IMR-90 (cell line): ENCODE measurements at regions not wholly inside any gene's neighbourhood (a gene's known extent, or its start where the extent isn't known, plus 50 kb on each side); places are given as distances from the start of the nearest gene placed in this dataset.

Source experiments
- ATAC-seq: fragments of 200-7000 bp; cut with Tn5 transposase; 2 replicates; pipeline ENCODE4 v1.9.1; 2020; ENCODE audit warnings: low read depth, mild to moderate bottlenecking, moderate library complexity
- BruUV-seq: library from RNA; stranded (reverse); fragments of 400-500 nt; replicated peaks from 2 replicates; lab custom pipeline; 2021; lab: Mats Ljungman, UMichigan
- CTCF ChIA-PET: fragments of 300-600 bp; formaldehyde crosslinking; extraction: SDS; loops from one replicate; lab custom pipeline; 2021; ENCODE audit warnings: antibody characterized with exemption; lab: Yijun Ruan, JAX
- POLR2A ChIA-PET: fragments of 300-600 bp; sonication (Branson Sonifier 250); formaldehyde crosslinking; loops from one replicate; lab custom pipeline; 2022; ENCODE audit warnings: antibody characterized with exemption; ENCODE audit not compliant: unreplicated experiment; lab: Charles Lee
- DNase-seq: peaks from one replicate; pipeline ENCODE4 v3.0.0; 2013
- H2AFZ ChIP-seq: replicated peaks from 2 replicates; pipeline ENCODE3; 2013; ENCODE audit warnings: low read length, mild to moderate bottlenecking; ENCODE audit not compliant: poor library complexity
- H2AK5ac ChIP-seq: 2 replicates; pipeline ENCODE4 v1.6.1; 2013; ENCODE audit warnings: low read depth, low read length, inconsistent platforms
- H2AK9ac ChIP-seq: replicated peaks from 2 replicates; pipeline ENCODE3; 2013; ENCODE audit warnings: mild to moderate bottlenecking, low read depth, low read length, moderate library complexity; ENCODE audit not compliant: poor library complexity
- H2BK120ac ChIP-seq: 2 replicates; pipeline ENCODE4 v1.6.1; 2013; ENCODE audit warnings: low read depth, low read length, inconsistent platforms
- H2BK15ac ChIP-seq: 3 replicates; pipeline ENCODE4 v1.6.1; 2013; ENCODE audit warnings: low read depth, low read length, inconsistent platforms
- H2BK20ac ChIP-seq: 2 replicates; pipeline ENCODE4 v1.6.1; 2013; ENCODE audit warnings: low read depth, mild to moderate bottlenecking, inconsistent platforms, low read length, moderate library complexity
- H2BK5ac ChIP-seq: 2 replicates; pipeline ENCODE4 v1.6.1; 2013; ENCODE audit warnings: mild to moderate bottlenecking, low read depth, low read length, inconsistent platforms; ENCODE audit not compliant: poor library complexity, severe bottlenecking
- H3K14ac ChIP-seq: replicated peaks from 2 replicates; pipeline ENCODE4 v1.6.1; 2013; ENCODE audit warnings: low read depth, low read length, inconsistent platforms
- H3K18ac ChIP-seq: 2 replicates; pipeline ENCODE4 v1.6.1; 2013; ENCODE audit warnings: low read depth, low read length, control low read depth
- H3K23ac ChIP-seq: 2 replicates; pipeline ENCODE4 v1.6.1; 2013; ENCODE audit warnings: low read depth, low read length, inconsistent platforms
- H3K27ac ChIP-seq: 2 replicates; pipeline ENCODE4 v1.5.1; 2013; ENCODE audit warnings: mild to moderate bottlenecking, control low read depth, low read length; ENCODE audit not compliant: insufficient read depth
- H3K27me3 ChIP-seq: 2 replicates; pipeline ENCODE4 v1.6.1; 2013; ENCODE audit warnings: low read length; ENCODE audit not compliant: control insufficient read depth, insufficient read depth
- H3K36me3 ChIP-seq: 2 replicates; pipeline ENCODE4 v1.6.1; 2013; ENCODE audit warnings: low read length, mixed read lengths; ENCODE audit not compliant: control insufficient read depth, insufficient read depth
- H3K4ac ChIP-seq: 2 replicates; pipeline ENCODE4 v1.6.1; 2013; ENCODE audit warnings: low read depth, low read length, inconsistent platforms
- H3K4me1 ChIP-seq: 2 replicates; pipeline ENCODE4 v1.6.1; 2013; ENCODE audit warnings: low read length, mixed read lengths; ENCODE audit not compliant: control insufficient read depth, insufficient read depth
- H3K4me2 ChIP-seq: 2 replicates; pipeline ENCODE4 v1.6.1; 2013; ENCODE audit warnings: low read depth, mild to moderate bottlenecking, control low read depth, low read length, moderate library complexity
- H3K4me3 ChIP-seq: 2 replicates; pipeline ENCODE4 v1.5.1; 2013; ENCODE audit warnings: low read depth, mild to moderate bottlenecking, control low read depth, low read length, moderate library complexity; ENCODE audit not compliant: insufficient read depth
- H3K56ac ChIP-seq: 2 replicates; pipeline ENCODE4 v1.6.1; 2013; ENCODE audit warnings: low read length, inconsistent platforms; ENCODE audit not compliant: insufficient read depth; ENCODE audit errors: extremely low read depth
- H3K79me1 ChIP-seq, 2 experiments: 2 replicates each; pipeline ENCODE4 v1.6.1; 2013; ENCODE audit warnings: low read length in 2 of 2, inconsistent platforms in 1 of 2, low read depth in 1 of 2
- H3K9ac ChIP-seq: 2 replicates; pipeline ENCODE4 v1.6.1; 2013; ENCODE audit warnings: low read depth, low read length, control low read depth
- H3K9me1 ChIP-seq: 2 replicates; pipeline ENCODE4 v1.6.1; 2013; ENCODE audit warnings: low read length, inconsistent platforms; ENCODE audit not compliant: insufficient read depth
- H3K9me3 ChIP-seq: 2 replicates; pipeline ENCODE4 v1.6.1; 2013; ENCODE audit warnings: low read length; ENCODE audit not compliant: control insufficient read depth, insufficient read depth
- H4K20me1 ChIP-seq: 2 replicates; pipeline ENCODE4 v1.6.1; 2013; ENCODE audit warnings: low read length, inconsistent platforms; ENCODE audit not compliant: insufficient read depth
- H4K5ac ChIP-seq: 2 replicates; pipeline ENCODE4 v1.6.1; 2013; ENCODE audit warnings: mild to moderate bottlenecking, low read depth, low read length, control low read depth
- H4K8ac ChIP-seq, 2 experiments: 2 replicates each; pipeline ENCODE4 v1.6.1; 2013; ENCODE audit warnings: low read depth in 2 of 2, low read length in 2 of 2, control low read depth in 1 of 2, inconsistent platforms in 1 of 2
- H4K91ac ChIP-seq: 2 replicates; pipeline ENCODE4 v1.6.1; 2013; ENCODE audit warnings: low read depth, low read length, inconsistent platforms; ENCODE audit not compliant: insufficient read depth
- BHLHE40 ChIP-seq: fragments of 150-350 bp; IDR thresholded peaks from 2 replicates; pipeline ENCODE4 v1.6.1; 2016; ENCODE audit warnings: mild to moderate bottlenecking, low read depth, low read length
- CHD1 ChIP-seq: IDR thresholded peaks from 2 replicates; pipeline ENCODE4 v1.6.1; 2012; ENCODE audit warnings: low read depth, low read length, improper control_type of control experiment
- MAFK ChIP-seq: IDR thresholded peaks from 2 replicates; pipeline ENCODE4 v1.6.1; 2012; ENCODE audit warnings: low read depth, low read length, improper control_type of control experiment
- MXI1 ChIP-seq: IDR thresholded peaks from 2 replicates; pipeline ENCODE4 v1.6.1; 2012; ENCODE audit warnings: low read depth, mild to moderate bottlenecking, low read length, moderate library complexity, borderline replicate concordance
- NFE2L2 ChIP-seq: fragments of 150-350 bp; IDR thresholded peaks from 2 replicates; pipeline ENCODE4 v1.6.1; 2016; ENCODE audit warnings: low read depth, mild to moderate bottlenecking, low read length
- RCOR1 ChIP-seq: IDR thresholded peaks from 2 replicates; pipeline ENCODE4 v1.6.1; 2012; ENCODE audit warnings: mild to moderate bottlenecking, low read length, improper control_type of control experiment; ENCODE audit not compliant: insufficient replicate concordance
- SMC3 ChIP-seq: fragments of 150-350 bp; IDR thresholded peaks from 2 replicates; pipeline ENCODE4 v1.6.1; 2016; ENCODE audit warnings: low read depth, mild to moderate bottlenecking, antibody characterized with exemption, low read length, moderate library complexity
- WGBS, 2 experiments: methylation state at CpG; one replicate each; pipeline versions ENCODE4 v1.1.5 to v1.1.7; 2013; ENCODE audit warnings: missing lambda C conversion rate in 2 of 2; ENCODE audit not compliant: insufficient read length in 1 of 2; ENCODE audit errors: extremely low coverage in 2 of 2; 5-methylcytosine and 5-hydroxymethylcytosine counted together
- dilution Hi-C: fragments of 300-500 bp; cut with HindIII; formaldehyde crosslinking; loops from one replicate; pipeline ENCODE4 v1.14.3; 2018; ENCODE audit warnings: low sequenced_read_pairs; ENCODE audit not compliant: unreplicated experiment
- in situ Hi-C: fragments of 300-500 bp; cut with MboI; formaldehyde crosslinking; loops from 3 replicates; pipeline ENCODE4 v1.14.3; 2019; ENCODE audit warnings: low sequenced_read_pairs, inconsistent platforms, mixed read lengths
- intact Hi-C: fragments of 100-400 bp; cut with micrococcal nuclease; formaldehyde crosslinking; loops from 2 replicates; pipeline ENCODE4 v1.10.0; 2022
- TF ChIP-seq, protein P1 (sequence below): conservative IDR thresholded peaks from 2 replicates; pipeline ENCODE4 v1.5.1; 2012; ENCODE audit warnings: mild to moderate bottlenecking, low read depth, low read length, improper control_type of control experiment
- TF ChIP-seq, protein P2 (sequence below): fragments of 150-350 bp; IDR thresholded peaks from 2 replicates; pipeline ENCODE4 v1.6.1; 2016; ENCODE audit warnings: low read depth, mild to moderate bottlenecking, low read length, moderate library complexity, borderline replicate concordance

DNA sequence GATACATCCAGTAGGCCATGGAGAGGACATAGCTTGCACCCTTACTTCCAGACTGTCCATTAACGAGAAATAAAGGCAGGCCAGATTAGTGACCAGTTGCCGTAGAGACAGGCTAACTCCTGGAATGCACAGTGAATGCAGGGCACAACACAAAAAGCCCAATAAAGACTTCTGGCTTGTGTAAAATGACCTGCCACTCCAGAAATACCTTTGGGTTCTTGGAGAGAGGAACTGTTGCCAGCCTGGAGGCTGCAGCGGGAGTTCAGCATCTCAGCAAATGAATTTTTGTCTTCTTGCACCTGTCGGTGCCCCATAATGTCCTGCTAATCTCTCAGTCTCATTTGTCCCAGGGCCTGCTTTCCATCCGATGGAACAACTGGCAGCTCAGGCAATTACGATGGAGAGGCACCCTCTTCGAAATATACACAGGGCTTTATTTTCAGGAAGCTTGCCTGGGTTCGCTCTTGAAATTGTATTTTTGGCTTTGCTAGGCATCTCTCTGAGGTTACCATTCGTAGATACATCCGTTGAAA is 538.8 kb upstream of the ZNF462 start:
- Histone ChIP-seq H3K56ac (no peak overlapping the region), H2BK5ac (no peak overlapping the region), H2BK120ac (no peak overlapping the region), H3K4ac (no peak overlapping the region), H2BK20ac (no peak overlapping the region), H3K4me3 (no peak overlapping the region), H3K27ac (no peak overlapping the region), H2AFZ (no peak overlapping the region), H2BK15ac (no peak overlapping the region), H2AK5ac (no peak overlapping the region), H3K4me2 (no peak overlapping the region), H3K79me1 (no peaks in the 10 kb centered on the region), H3K18ac (no peak overlapping the region), H3K9ac (no peak overlapping the region), H2AK9ac (no peak overlapping the region), H4K20me1 (no peaks in the 10 kb centered on the region), H3K23ac (no peak overlapping the region), H3K9me3 (peaks cover 13% of the 10 kb centered on the region; the same call in 1 of the 2 replicates), H4K91ac (no peak overlapping the region), H3K4me1 (no peaks in the 10 kb centered on the region), H3K27me3 (no peaks in the 10 kb centered on the region), H4K8ac (no peak overlapping the region), H4K5ac (no peak overlapping the region), H3K14ac (no peak overlapping the region), H3K9me1 (no peaks in the 10 kb centered on the region), H3K36me3 (no peaks in the 10 kb centered on the region)
- 60% methylated on average over 1 of the region's 10 CpGs; no CpG with 5 or more reads in 1 of the 2 experiments for WGBS, 2 experiments
- CTCF ChIA-PET, result no interaction called here
- in situ Hi-C loops, result no loop called here
- no peak for ATAC-seq
- intact Hi-C loops, result no loop called here
- TF ChIP-seq SMC3 (no peak), RCOR1 (no peak), MXI1 (no peak), NFE2L2 (no peak), BHLHE40 (no peak), MAFK (no peak), CHD1 (no peak)
- TF ChIP-seq, protein P1, sequence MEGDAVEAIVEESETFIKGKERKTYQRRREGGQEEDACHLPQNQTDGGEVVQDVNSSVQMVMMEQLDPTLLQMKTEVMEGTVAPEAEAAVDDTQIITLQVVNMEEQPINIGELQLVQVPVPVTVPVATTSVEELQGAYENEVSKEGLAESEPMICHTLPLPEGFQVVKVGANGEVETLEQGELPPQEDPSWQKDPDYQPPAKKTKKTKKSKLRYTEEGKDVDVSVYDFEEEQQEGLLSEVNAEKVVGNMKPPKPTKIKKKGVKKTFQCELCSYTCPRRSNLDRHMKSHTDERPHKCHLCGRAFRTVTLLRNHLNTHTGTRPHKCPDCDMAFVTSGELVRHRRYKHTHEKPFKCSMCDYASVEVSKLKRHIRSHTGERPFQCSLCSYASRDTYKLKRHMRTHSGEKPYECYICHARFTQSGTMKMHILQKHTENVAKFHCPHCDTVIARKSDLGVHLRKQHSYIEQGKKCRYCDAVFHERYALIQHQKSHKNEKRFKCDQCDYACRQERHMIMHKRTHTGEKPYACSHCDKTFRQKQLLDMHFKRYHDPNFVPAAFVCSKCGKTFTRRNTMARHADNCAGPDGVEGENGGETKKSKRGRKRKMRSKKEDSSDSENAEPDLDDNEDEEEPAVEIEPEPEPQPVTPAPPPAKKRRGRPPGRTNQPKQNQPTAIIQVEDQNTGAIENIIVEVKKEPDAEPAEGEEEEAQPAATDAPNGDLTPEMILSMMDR, result no peak
- TF ChIP-seq, protein P2, sequence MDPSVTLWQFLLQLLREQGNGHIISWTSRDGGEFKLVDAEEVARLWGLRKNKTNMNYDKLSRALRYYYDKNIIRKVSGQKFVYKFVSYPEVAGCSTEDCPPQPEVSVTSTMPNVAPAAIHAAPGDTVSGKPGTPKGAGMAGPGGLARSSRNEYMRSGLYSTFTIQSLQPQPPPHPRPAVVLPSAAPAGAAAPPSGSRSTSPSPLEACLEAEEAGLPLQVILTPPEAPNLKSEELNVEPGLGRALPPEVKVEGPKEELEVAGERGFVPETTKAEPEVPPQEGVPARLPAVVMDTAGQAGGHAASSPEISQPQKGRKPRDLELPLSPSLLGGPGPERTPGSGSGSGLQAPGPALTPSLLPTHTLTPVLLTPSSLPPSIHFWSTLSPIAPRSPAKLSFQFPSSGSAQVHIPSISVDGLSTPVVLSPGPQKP, result no peak
- no peak for DNase-seq
- POLR2A ChIA-PET, result no interaction called here
- dilution Hi-C loops, result no loop called here
- no TSS peak for BruUV-seq
